ENCODE measurements at regions not wholly inside any gene's neighbourhood (a gene's known extent, or its start where the extent isn't known, plus 50 kb on each side); places are given as distances from the start of the nearest gene placed in this dataset.

DNA sequence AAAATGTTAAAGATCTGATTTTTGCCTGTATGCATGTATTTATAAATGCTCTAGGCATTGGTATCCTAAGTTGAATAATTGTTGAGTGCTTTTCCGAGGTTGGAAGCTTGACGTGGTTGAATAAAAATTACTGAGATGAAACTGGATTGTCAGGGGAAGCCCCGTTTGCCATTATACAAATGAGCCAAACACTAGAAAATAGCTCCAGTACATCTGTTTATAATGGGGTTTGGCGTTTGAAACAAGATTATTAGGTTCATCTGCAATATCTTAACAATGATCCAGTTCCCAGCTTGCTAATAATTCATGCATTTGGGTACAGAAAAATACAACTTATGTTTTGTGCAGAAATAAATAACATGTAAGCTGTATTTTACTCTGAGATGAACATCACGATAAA is 789.6 kb downstream of the GALC start:
- H3K36me3 ChIP-seq, result no peaks in the 10 kb centered on the region
- DNase-seq (ENCODE audit: low read depth in 1 of 2, low spot score in 2 of 2), result no peak
- H3K9me3 ChIP-seq (replicated peaks), result peaks cover 2% of the 10 kb centered on the region; the same call in 1 of the 2 replicates
- H3K27me3 ChIP-seq (replicated peaks), result no peaks in the 10 kb centered on the region
- H3K4me1 ChIP-seq (replicated peaks), result no peaks in the 10 kb centered on the region
- H3K27ac ChIP-seq, result no peak overlapping the region
- no peak overlapping the region for H3K4me3 ChIP-seq

DNA sequence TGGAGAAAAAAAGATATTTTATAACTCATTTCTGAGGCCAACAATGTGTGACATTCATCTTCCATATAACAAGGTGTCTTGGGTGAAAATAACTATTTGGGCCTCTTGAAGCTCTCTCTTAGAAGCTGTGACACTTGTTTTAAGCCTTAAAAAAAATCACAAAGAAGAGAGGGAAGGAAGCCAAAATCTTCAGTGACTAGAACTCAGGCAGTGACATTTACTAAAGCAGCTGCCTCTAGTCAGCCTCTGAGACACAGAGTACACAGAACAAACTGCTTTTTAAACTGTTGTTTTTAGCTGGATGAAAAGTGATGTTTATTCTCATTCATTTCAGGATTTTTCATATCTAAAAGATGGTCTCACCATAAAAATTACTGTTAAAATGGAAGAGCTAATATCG is 793.6 kb downstream of the GALC start:
- DNase-seq (ENCODE audit: low read depth in 1 of 2, low spot score in 2 of 2), result no peak
- 0 out of 2 replicates have a peak, but pooled peaks cover 2% of the 10 kb centered on the region for H3K9me3 ChIP-seq (replicated peaks)
- H3K36me3 ChIP-seq, result no peaks in the 10 kb centered on the region
- H3K4me3 ChIP-seq, result no peak overlapping the region
- no peaks in the 10 kb centered on the region for H3K4me1 ChIP-seq (replicated peaks)
- H3K27me3 ChIP-seq (replicated peaks), result no peaks in the 10 kb centered on the region
- H3K27ac ChIP-seq, result no peak overlapping the region

DNA sequence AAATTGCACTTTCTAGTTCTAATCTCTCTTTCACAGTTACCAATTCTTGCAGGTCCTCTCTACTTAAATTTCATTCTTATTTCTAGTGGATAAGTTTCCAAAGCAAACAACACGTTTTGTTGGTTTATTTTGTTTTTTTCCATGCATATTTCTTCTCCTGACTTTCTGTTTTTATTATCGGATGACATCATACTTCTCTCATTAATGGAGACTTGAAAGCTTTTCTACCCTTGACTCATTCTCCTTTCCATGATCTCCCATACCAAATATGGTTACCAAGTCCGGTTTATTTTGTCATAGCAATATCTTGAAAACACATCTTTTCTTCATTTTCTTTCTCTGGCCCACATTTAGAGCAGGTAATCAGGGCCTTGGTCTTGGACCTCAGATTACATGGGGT is 796.5 kb downstream of the GALC start:
- Histone ChIP-seq H3K36me3 (no peaks in the 10 kb centered on the region), H3K9me3 (replicated peaks) (0 out of 2 replicates have a peak, but pooled peaks cover 1% of the 10 kb centered on the region), H3K4me3 (no peak overlapping the region), H3K4me1 (replicated peaks) (no peaks in the 10 kb centered on the region), H3K27ac (no peak overlapping the region), H3K27me3 (replicated peaks) (no peaks in the 10 kb centered on the region)
- DNase-seq (ENCODE audit: low read depth in 1 of 2, low spot score in 2 of 2), result no peak

- no peaks in the 10 kb centered on the region for H3K36me3 ChIP-seq
Observed at GRCh38 chr14:87187786-87188185, 805.2 kb downstream of the GALC start.

GRCh38 chr14:87186737-87187136 is 806.2 kb downstream of the GALC start:
- no peaks in the 10 kb centered on the region for H3K9me3 ChIP-seq (replicated peaks)
- no peak for DNase-seq (ENCODE audit: low read depth in 1 of 2, low spot score in 2 of 2)
- H3K4me1 ChIP-seq (replicated peaks), result no peaks in the 10 kb centered on the region
- no peak overlapping the region for H3K4me3 ChIP-seq
- no peaks in the 10 kb centered on the region for H3K36me3 ChIP-seq
- no peak overlapping the region for H3K27ac ChIP-seq
- H3K27me3 ChIP-seq (replicated peaks), result no peaks in the 10 kb centered on the region

More at GRCh38 chr14:87187786-87188185, 805.2 kb downstream of the GALC start:
- Histone ChIP-seq H3K27me3 (replicated peaks) (no peaks in the 10 kb centered on the region), H3K4me1 (replicated peaks) (no peaks in the 10 kb centered on the region), H3K9me3 (replicated peaks) (no peaks in the 10 kb centered on the region), H3K27ac (no peak overlapping the region), H3K4me3 (no peak overlapping the region)
- no peak for DNase-seq (ENCODE audit: low read depth in 1 of 2, low spot score in 2 of 2)

DNA sequence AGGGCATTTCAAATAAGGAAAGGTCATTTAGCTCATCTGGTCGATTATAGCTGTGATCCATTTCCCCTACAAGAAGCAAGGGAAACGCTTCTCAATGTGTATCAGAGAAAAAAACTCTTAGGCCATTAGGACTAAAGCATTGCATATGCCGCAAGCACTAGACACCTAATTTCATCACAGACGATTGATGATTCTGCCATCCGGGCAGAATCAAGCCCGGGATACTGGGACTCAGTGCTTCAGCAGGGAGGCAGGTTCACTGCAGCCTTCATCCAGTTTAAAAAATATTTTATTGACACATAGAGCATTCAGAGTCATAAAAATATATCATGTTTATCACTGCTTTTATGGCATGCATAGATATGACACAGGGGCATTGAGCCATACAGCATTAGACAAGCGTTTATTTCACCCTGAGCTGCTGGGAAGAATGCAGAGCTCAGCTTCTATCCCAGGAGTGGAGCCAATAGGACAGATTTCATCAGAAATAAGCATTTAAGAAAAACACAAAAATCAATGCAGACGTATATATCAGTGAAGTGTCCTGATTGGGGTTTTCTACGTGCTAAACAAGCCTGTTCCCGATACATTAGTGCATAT is 806.9 kb downstream of the GALC start:
- no peak for DNase-seq (ENCODE audit: low read depth in 1 of 2, low spot score in 2 of 2)
- H3K9me3 ChIP-seq (replicated peaks), result no peaks in the 10 kb centered on the region
- H3K36me3 ChIP-seq, result no peaks in the 10 kb centered on the region
- H3K4me1 ChIP-seq (replicated peaks), result no peaks in the 10 kb centered on the region
- H3K27ac ChIP-seq, result no peak overlapping the region
- no peaks in the 10 kb centered on the region for H3K27me3 ChIP-seq (replicated peaks)
- no peak overlapping the region for H3K4me3 ChIP-seq

- Histone ChIP-seq H3K4me1 (replicated peaks) (no peaks in the 10 kb centered on the region), H3K4me3 (no peak overlapping the region), H3K27ac (no peak overlapping the region), H3K9me3 (replicated peaks) (no peaks in the 10 kb centered on the region), H3K36me3 (no peaks in the 10 kb centered on the region), H3K27me3 (replicated peaks) (no peaks in the 10 kb centered on the region)
- no peak for DNase-seq (ENCODE audit: low read depth in 1 of 2, low spot score in 2 of 2)
Observed at GRCh38 chr14:87184180-87184579, 808.8 kb downstream of the GALC start.

- no peak for DNase-seq (ENCODE audit: low read depth in 1 of 2, low spot score in 2 of 2)
- no peaks in the 10 kb centered on the region for H3K9me3 ChIP-seq (replicated peaks)
- no peak overlapping the region for H3K4me3 ChIP-seq
- no peak overlapping the region for H3K27ac ChIP-seq
- H3K36me3 ChIP-seq, result no peaks in the 10 kb centered on the region
- no peaks in the 10 kb centered on the region for H3K4me1 ChIP-seq (replicated peaks)
- no peaks in the 10 kb centered on the region for H3K27me3 ChIP-seq (replicated peaks)
Observed at GRCh38 chr14:87181288-87181687, 811.7 kb downstream of the GALC start.

DNA sequence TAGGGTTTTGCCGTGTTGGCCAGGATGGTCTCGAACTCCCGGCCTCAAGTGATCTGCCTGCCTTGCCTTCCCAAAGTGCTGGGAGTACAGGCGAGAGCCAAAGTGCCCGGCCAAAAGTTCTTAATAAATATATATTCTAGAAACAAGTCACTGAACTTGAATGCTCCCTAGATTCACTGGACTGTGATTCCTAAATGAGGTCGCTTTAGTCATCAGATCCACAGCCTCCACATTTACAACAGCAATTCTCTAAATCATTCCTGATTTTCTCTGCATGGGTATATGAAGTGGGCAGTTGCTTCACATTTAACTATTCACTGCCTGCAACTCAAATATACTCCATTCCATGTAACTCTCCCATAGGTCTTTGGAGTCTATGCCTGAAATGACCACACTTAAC is 813.0 kb downstream of the GALC start:
- Histone ChIP-seq H3K27me3 (replicated peaks) (no peaks in the 10 kb centered on the region), H3K36me3 (no peaks in the 10 kb centered on the region), H3K27ac (no peak overlapping the region), H3K4me1 (replicated peaks) (no peaks in the 10 kb centered on the region), H3K4me3 (no peak overlapping the region), H3K9me3 (replicated peaks) (no peaks in the 10 kb centered on the region)
- no peak for DNase-seq (ENCODE audit: low read depth in 1 of 2, low spot score in 2 of 2)

GRCh38 chr14:87178277-87178676 is 814.7 kb downstream of the GALC start:
- no peaks in the 10 kb centered on the region for H3K27me3 ChIP-seq (replicated peaks)
- no peak overlapping the region for H3K4me3 ChIP-seq
- H3K36me3 ChIP-seq, result no peaks in the 10 kb centered on the region
- H3K9me3 ChIP-seq (replicated peaks), result no peaks in the 10 kb centered on the region
- no peak overlapping the region for H3K27ac ChIP-seq
- no peaks in the 10 kb centered on the region for H3K4me1 ChIP-seq (replicated peaks)
- DNase-seq (ENCODE audit: low read depth in 1 of 2, low spot score in 2 of 2), result no peak

DNA sequence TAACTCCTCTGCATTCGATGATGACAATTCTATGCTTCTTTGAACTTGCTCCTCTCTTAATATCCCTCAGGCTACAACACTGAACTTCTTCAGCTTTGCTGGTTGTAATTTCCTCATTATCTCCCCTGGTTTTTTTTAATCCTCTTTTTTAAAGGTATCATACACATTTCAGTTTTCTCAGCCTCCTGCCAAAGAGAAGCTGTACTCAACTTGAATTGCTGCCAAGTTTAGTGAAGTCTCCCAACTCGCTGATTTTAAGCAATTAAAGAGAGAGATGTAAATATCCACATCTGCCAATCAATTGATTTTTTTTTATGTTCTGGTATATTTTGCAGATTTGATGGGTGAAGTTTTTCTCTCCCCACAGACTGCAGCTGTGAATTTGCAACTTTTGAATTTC is 817.8 kb downstream of the GALC start:
- no peaks in the 10 kb centered on the region for H3K4me1 ChIP-seq (replicated peaks)
- no peak overlapping the region for H3K4me3 ChIP-seq
- no peaks in the 10 kb centered on the region for H3K9me3 ChIP-seq (replicated peaks)
- no peaks in the 10 kb centered on the region for H3K27me3 ChIP-seq (replicated peaks)
- no peak overlapping the region for H3K27ac ChIP-seq
- DNase-seq (ENCODE audit: low read depth in 1 of 2, low spot score in 2 of 2), result no peak
- no peaks in the 10 kb centered on the region for H3K36me3 ChIP-seq

DNA sequence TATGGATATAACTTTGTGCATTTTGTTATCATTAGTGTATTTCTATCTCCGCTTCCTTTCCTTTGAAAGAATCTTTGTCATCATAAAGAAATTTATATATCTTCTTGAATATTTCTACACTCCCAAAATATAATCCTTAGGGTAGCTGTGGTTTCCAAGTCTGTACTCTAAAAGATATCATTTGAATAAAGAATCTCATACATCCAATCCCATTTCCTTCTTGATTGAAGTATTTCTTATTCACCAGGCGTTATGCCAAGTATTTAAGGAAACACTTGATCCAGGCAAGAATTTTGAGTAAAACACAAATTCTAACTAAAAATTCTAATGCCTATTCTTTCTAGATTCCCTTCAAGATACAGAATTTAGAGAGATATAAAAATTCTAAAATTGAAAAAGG is 821.8 kb downstream of the GALC start:
- H3K36me3 ChIP-seq, result no peaks in the 10 kb centered on the region
- no peak for DNase-seq (ENCODE audit: low read depth in 1 of 2, low spot score in 2 of 2)
- H3K9me3 ChIP-seq (replicated peaks), result no peaks in the 10 kb centered on the region
- no peak overlapping the region for H3K27ac ChIP-seq
- H3K4me1 ChIP-seq (replicated peaks), result no peaks in the 10 kb centered on the region
- H3K4me3 ChIP-seq, result no peak overlapping the region
- H3K27me3 ChIP-seq (replicated peaks), result no peaks in the 10 kb centered on the region

- H3K4me3 ChIP-seq, result no peak overlapping the region
- no peak overlapping the region for H3K27ac ChIP-seq
- DNase-seq (ENCODE audit: low read depth in 1 of 2, low spot score in 2 of 2), result no peak
- H3K4me1 ChIP-seq (replicated peaks), result no peaks in the 10 kb centered on the region
- no peaks in the 10 kb centered on the region for H3K36me3 ChIP-seq
- H3K27me3 ChIP-seq (replicated peaks), result no peaks in the 10 kb centered on the region
- no peaks in the 10 kb centered on the region for H3K9me3 ChIP-seq (replicated peaks)
Observed at GRCh38 chr14:87170179-87170578, 822.8 kb downstream of the GALC start.

GRCh38 chr14:87169362-87169761 is 823.6 kb downstream of the GALC start:
- no peak for DNase-seq (ENCODE audit: low read depth in 1 of 2, low spot score in 2 of 2)
- no peak overlapping the region for H3K27ac ChIP-seq
- no peak overlapping the region for H3K4me3 ChIP-seq
- no peaks in the 10 kb centered on the region for H3K4me1 ChIP-seq (replicated peaks)
- H3K9me3 ChIP-seq (replicated peaks), result no peaks in the 10 kb centered on the region
- no peaks in the 10 kb centered on the region for H3K36me3 ChIP-seq
- no peaks in the 10 kb centered on the region for H3K27me3 ChIP-seq (replicated peaks)

- DNase-seq (ENCODE audit: low read depth in 1 of 2, low spot score in 2 of 2), result no peak
- H3K4me1 ChIP-seq (replicated peaks), result no peaks in the 10 kb centered on the region
- no peak overlapping the region for H3K27ac ChIP-seq
- no peaks in the 10 kb centered on the region for H3K36me3 ChIP-seq
- H3K27me3 ChIP-seq (replicated peaks), result no peaks in the 10 kb centered on the region
- H3K9me3 ChIP-seq (replicated peaks), result no peaks in the 10 kb centered on the region
- H3K4me3 ChIP-seq, result no peak overlapping the region
Observed at GRCh38 chr14:87161502-87161901, 831.5 kb downstream of the GALC start.
